HCT116 (cell line): ENCODE measurements at regions not wholly inside any gene's neighbourhood (a gene's known extent, or its start where the extent isn't known, plus 50 kb on each side); places are given as distances from the start of the nearest gene placed in this dataset.

Experiments used
- ATAC-seq: fragments of 200-7000 bp; cut with Tn5 transposase; 2 replicates; pipeline ENCODE4 v1.9.1; 2020; ENCODE audit warnings: mild to moderate bottlenecking, moderate library complexity
- BruUV-seq: library from RNA; stranded (reverse); fragments of 400-500 nt; replicated peaks from 2 replicates; lab custom pipeline; 2021; lab: Mats Ljungman, UMichigan
- CTCF ChIA-PET: fragments of 300-600 bp; sonication (Branson Sonifier 250); formaldehyde crosslinking; loops from one replicate; lab custom pipeline; 2021; ENCODE audit warnings: antibody characterized with exemption; lab: Charles Lee
- POLR2A ChIA-PET: fragments of 300-600, 350-600 bp; sonication (Branson Sonifier 250); formaldehyde crosslinking; loops from one replicate; lab custom pipeline; 2021; ENCODE audit warnings: antibody characterized with exemption; lab: Charles Lee
- RAD21 ChIA-PET, 2 experiments: fragments of 300-600 bp; sonication (Branson Sonifier 250); formaldehyde crosslinking; loops; one replicate each; lab custom pipeline; 2023; ENCODE audit warnings: low total read pairs in 2 of 2; ENCODE audit not compliant: uncharacterized antibody in 2 of 2, unreplicated experiment in 2 of 2, low non-redundant PET in 1 of 2; lab: Charles Lee
- DNase-seq: peaks from one replicate; pipeline ENCODE4 v3.0.0-alpha.2; 2010; ENCODE audit warnings: low read depth, low spot score
- H2AFZ ChIP-seq: fragments of 200-600 bp; shearing (Covaris generic), sonication (generic); 2 replicates; pipeline ENCODE4 v1.6.1; 2017; ENCODE audit warnings: low read depth, mixed run types, mixed read lengths, antibody characterized with exemption, low read length; ENCODE audit not compliant: poor library complexity, severe bottlenecking
- H3K27ac ChIP-seq: 2 replicates; pipeline ENCODE4 v1.5.1; 2012; ENCODE audit warnings: low read depth, low read length
- H3K27me3 ChIP-seq: fragments of 200-600 bp; sonication (generic); 2 replicates; pipeline ENCODE4 v1.6.1; 2016; ENCODE audit warnings: mixed run types, low read length, mixed read lengths; ENCODE audit not compliant: insufficient read depth
- H3K36me3 ChIP-seq, 2 experiments: fragments of 200-500 bp in 1 of 2; fragments of 200-600 bp in 1 of 2; sonication (Bioruptor generic) in 1 of 2; sonication (generic) in 1 of 2; 2 replicates each; pipeline versions ENCODE4 v1.5.1 to v1.6.1; 2014 to 2016; ENCODE audit warnings: low read length in 2 of 2, inconsistent platforms in 1 of 2, mixed read lengths in 1 of 2, mixed run types in 1 of 2; ENCODE audit not compliant: insufficient read depth in 2 of 2, control insufficient read depth in 1 of 2
- H3K4me1 ChIP-seq, 2 experiments: fragments of 200-600 bp in 1 of 2; sonication (generic) in 1 of 2; 2 replicates each; pipeline versions ENCODE4 v1.5.1 to v1.6.1; 2012 to 2017; ENCODE audit warnings: low read length in 2 of 2, inconsistent platforms in 1 of 2, mild to moderate bottlenecking in 1 of 2, mixed read lengths in 1 of 2, mixed run types in 1 of 2, moderate library complexity in 1 of 2; ENCODE audit not compliant: insufficient read depth in 2 of 2, control insufficient read depth in 1 of 2
- H3K4me2 ChIP-seq: fragments of 200-600 bp; sonication (generic); 2 replicates; pipeline ENCODE4 v1.6.1; 2017; ENCODE audit warnings: mixed run types, low read length, mixed read lengths
- H3K4me3 ChIP-seq, 2 experiments: fragments of 200-600 bp in 1 of 2; sonication (generic) in 1 of 2; replicated peaks in 1 of 2; 2 replicates each; pipeline ENCODE4 v1.5.1; 2011 to 2016; ENCODE audit warnings: low read length in 2 of 2, control low read depth in 1 of 2, low read depth in 1 of 2, mild to moderate bottlenecking in 1 of 2, mixed read lengths in 1 of 2, mixed run types in 1 of 2
- H3K79me2 ChIP-seq: fragments of 200-600 bp; sonication (generic); 2 replicates; pipeline ENCODE4 v1.6.1; 2017; ENCODE audit warnings: mild to moderate bottlenecking, mixed run types, low read length, moderate library complexity, mixed read lengths; ENCODE audit not compliant: insufficient read depth
- H3K9ac ChIP-seq: fragments of 200-600 bp; sonication (generic); 2 replicates; pipeline ENCODE4 v1.6.1; 2016; ENCODE audit warnings: low read length, mixed read lengths
- H3K9me2 ChIP-seq: fragments of 200-600 bp; sonication (generic), shearing (Covaris generic); 2 replicates; pipeline ENCODE4 v1.6.1; 2017; ENCODE audit warnings: mixed run types, mild to moderate bottlenecking, moderate library complexity; ENCODE audit not compliant: insufficient read depth
- H3K9me3 ChIP-seq, 2 experiments: fragments of 200-500 bp in 1 of 2; fragments of 200-600 bp in 1 of 2; sonication (Bioruptor generic) in 1 of 2; sonication (generic) in 1 of 2; 2 replicates each; pipeline ENCODE4 v1.6.1; 2014 to 2017; ENCODE audit warnings: low read length in 2 of 2, mixed read lengths in 2 of 2, inconsistent platforms in 1 of 2, low read depth in 1 of 2, mild to moderate bottlenecking in 1 of 2, mixed run types in 1 of 2, moderate library complexity in 1 of 2; ENCODE audit not compliant: control insufficient read depth in 1 of 2, insufficient read depth in 1 of 2
- H4K20me1 ChIP-seq: fragments of 200-600 bp; sonication (generic), shearing (Covaris generic); 2 replicates; pipeline ENCODE4 v1.6.1; 2017; ENCODE audit warnings: mixed run types, mild to moderate bottlenecking, moderate library complexity; ENCODE audit not compliant: insufficient read depth
- CBX3 ChIP-seq: IDR thresholded peaks from 2 replicates; pipeline ENCODE4 v1.6.1; 2012; ENCODE audit warnings: low read depth
- CEBPB ChIP-seq: IDR thresholded peaks from 2 replicates; pipeline ENCODE4 v1.6.1; 2012; ENCODE audit warnings: low read depth
- ELF1 ChIP-seq: IDR thresholded peaks from 2 replicates; pipeline ENCODE4 v1.6.1; 2012; ENCODE audit warnings: low read depth, borderline replicate concordance
- EZH2 ChIP-seq: fragments of 200-600 bp; sonication (generic); IDR thresholded peaks from 2 replicates; pipeline ENCODE4 v1.6.1; 2017; ENCODE audit warnings: antibody characterized with exemption, mixed run types
- POLR2A ChIP-seq: IDR thresholded peaks from 2 replicates; pipeline ENCODE4 v1.7.0; 2011; ENCODE audit warnings: borderline replicate concordance; ENCODE audit not compliant: insufficient read depth, insufficient read length; ENCODE audit errors: extremely low read depth
- POLR2AphosphoS5 ChIP-seq: IDR thresholded peaks from 2 replicates; pipeline ENCODE4 v1.6.1; 2011; ENCODE audit warnings: mild to moderate bottlenecking, low read depth, low read length, moderate library complexity
- SP1 ChIP-seq: IDR thresholded peaks from 2 replicates; pipeline ENCODE4 v1.6.1; 2012; ENCODE audit warnings: low read depth
- TCF7L2 ChIP-seq: IDR thresholded peaks from 2 replicates; pipeline ENCODE4 v1.7.0; 2011; ENCODE audit warnings: borderline replicate concordance, inconsistent platforms; ENCODE audit not compliant: insufficient read depth, insufficient read length; ENCODE audit errors: extremely low read depth
- YY1 ChIP-seq: IDR thresholded peaks from 2 replicates; pipeline ENCODE4 v1.6.1; 2011; ENCODE audit warnings: low read length, low read depth, moderate library complexity, mild to moderate bottlenecking; ENCODE audit not compliant: insufficient replicate concordance; ENCODE audit errors: extremely low read depth
- ZNF274 ChIP-seq: fragments of 200-500 bp; sonication (Bioruptor generic); IDR thresholded peaks from 2 replicates; pipeline ENCODE4 v1.6.1; 2014; ENCODE audit warnings: mild to moderate bottlenecking, low read depth, low read length, inconsistent platforms
- intact Hi-C: fragments of 100-400 bp; cut with micrococcal nuclease; formaldehyde crosslinking; loops from 2 replicates; pipeline ENCODE4 v1.10.0; 2022
- TF ChIP-seq, protein P1 (sequence below): IDR thresholded peaks from 2 replicates; pipeline ENCODE4 v1.6.1; 2011; ENCODE audit warnings: mild to moderate bottlenecking, low read length, moderate library complexity; ENCODE audit not compliant: insufficient replicate concordance; ENCODE audit errors: extremely low read depth
- TF ChIP-seq, protein P2 (sequence below): IDR thresholded peaks from 2 replicates; pipeline ENCODE4 v1.6.1; 2012

DNA sequence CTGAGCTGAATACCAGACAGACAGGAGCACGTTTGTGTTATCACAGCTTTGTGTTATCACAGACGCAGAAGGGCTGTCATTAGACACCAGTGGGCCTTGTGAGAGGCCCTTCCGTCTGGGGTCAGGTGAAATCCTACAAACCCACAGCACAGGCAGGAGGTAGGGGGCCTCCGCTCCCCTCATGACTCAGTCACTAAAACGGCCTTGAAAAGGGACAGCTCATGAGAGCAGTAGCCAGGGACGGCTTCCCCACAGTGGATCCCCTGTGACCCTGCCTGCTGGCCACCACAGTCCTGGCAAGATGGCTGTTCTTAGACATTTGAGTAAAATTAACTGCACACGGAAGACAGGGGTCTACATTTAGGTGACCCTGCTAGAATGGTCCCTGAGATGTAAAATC is 215.8 kb upstream of the PPP2R2D start:
- TF ChIP-seq CEBPB (no peak), TCF7L2 (no peak), POLR2AphosphoS5 (no peak), CBX3 (no peak), ZNF274 (no peak), POLR2A (no peak), YY1 (no peak), SP1 (no peak), ELF1 (no peak), EZH2 (no peak)
- TF ChIP-seq, protein P1, sequence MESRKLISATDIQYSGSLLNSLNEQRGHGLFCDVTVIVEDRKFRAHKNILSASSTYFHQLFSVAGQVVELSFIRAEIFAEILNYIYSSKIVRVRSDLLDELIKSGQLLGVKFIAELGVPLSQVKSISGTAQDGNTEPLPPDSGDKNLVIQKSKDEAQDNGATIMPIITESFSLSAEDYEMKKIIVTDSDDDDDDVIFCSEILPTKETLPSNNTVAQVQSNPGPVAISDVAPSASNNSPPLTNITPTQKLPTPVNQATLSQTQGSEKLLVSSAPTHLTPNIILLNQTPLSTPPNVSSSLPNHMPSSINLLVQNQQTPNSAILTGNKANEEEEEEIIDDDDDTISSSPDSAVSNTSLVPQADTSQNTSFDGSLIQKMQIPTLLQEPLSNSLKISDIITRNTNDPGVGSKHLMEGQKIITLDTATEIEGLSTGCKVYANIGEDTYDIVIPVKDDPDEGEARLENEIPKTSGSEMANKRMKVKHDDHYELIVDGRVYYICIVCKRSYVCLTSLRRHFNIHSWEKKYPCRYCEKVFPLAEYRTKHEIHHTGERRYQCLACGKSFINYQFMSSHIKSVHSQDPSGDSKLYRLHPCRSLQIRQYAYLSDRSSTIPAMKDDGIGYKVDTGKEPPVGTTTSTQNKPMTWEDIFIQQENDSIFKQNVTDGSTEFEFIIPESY = no peak
- TF ChIP-seq, protein P2, sequence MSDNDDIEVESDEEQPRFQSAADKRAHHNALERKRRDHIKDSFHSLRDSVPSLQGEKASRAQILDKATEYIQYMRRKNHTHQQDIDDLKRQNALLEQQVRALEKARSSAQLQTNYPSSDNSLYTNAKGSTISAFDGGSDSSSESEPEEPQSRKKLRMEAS = no peak
- TF ChIP-seq, all 23 proteins: peak for 0
- no TSS peak for BruUV-seq
- Histone ChIP-seq H3K27me3 (no peaks in the 10 kb centered on the region), H3K4me2 (no peak overlapping the region), H3K27ac (no peak overlapping the region), H3K9ac (no peak overlapping the region), H2AFZ (no peak overlapping the region), H4K20me1 (no peaks in the 10 kb centered on the region), H3K79me2 (no peaks in the 10 kb centered on the region), H3K4me1 (no peaks in the 10 kb centered on the region), H3K36me3 (no peaks in the 10 kb centered on the region), H3K9me2 (no peaks in the 10 kb centered on the region), H3K4me3 (no peak overlapping the region), H3K9me3 (no peaks in the 10 kb centered on the region)
- no peak for ATAC-seq
- CTCF ChIA-PET = no interaction called here
- POLR2A ChIA-PET = no interaction called here
- DNase-seq = no peak
- intact Hi-C loops = no loop called here
- RAD21 ChIA-PET = no interaction called here
